ENCODE measurements at regions not wholly inside any gene's neighbourhood (a gene's known extent, or its start where the extent isn't known, plus 50 kb on each side); places are given as distances from the start of the nearest gene placed in this dataset.

DNA sequence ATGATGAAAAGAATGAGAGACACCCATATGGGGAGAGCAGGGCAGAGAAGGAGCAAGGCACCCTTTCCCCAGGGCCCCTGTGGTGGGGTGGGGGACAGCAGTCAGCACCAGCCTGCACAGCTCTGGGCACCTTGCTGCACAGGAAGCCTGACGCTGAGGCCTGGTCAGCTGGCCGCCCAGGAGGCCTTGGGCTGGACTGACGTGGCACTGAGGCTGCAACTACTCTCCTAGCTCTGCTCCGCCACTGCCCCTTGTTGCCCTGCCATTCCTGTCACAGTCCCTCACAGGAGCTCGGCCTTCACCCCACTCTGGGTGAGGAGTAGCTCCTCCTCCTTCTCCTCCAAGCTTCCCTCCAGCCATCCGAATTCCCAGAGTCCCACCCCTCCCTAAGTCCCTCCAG is 99.7 kb downstream of the CPN2 start:
- no peak overlapping the region for H3K27ac ChIP-seq
- DNase-seq, result no peak
- ATAC-seq, result no peak
- no peak overlapping the region for H3K4me3 ChIP-seq
- peaks cover 32% of the 10 kb centered on the region for H3K4me1 ChIP-seq
- no peaks in the 10 kb centered on the region for H3K27me3 ChIP-seq (ENCODE audit: low read depth)
- TF ChIP-seq, protein P1, sequence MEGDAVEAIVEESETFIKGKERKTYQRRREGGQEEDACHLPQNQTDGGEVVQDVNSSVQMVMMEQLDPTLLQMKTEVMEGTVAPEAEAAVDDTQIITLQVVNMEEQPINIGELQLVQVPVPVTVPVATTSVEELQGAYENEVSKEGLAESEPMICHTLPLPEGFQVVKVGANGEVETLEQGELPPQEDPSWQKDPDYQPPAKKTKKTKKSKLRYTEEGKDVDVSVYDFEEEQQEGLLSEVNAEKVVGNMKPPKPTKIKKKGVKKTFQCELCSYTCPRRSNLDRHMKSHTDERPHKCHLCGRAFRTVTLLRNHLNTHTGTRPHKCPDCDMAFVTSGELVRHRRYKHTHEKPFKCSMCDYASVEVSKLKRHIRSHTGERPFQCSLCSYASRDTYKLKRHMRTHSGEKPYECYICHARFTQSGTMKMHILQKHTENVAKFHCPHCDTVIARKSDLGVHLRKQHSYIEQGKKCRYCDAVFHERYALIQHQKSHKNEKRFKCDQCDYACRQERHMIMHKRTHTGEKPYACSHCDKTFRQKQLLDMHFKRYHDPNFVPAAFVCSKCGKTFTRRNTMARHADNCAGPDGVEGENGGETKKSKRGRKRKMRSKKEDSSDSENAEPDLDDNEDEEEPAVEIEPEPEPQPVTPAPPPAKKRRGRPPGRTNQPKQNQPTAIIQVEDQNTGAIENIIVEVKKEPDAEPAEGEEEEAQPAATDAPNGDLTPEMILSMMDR (IDR thresholded peaks at IDR 0.05), result no peak
- intact Hi-C loops (cut with DNase I), result no loop called here
- H3K36me3 ChIP-seq, result no peaks in the 10 kb centered on the region
- no peaks in the 10 kb centered on the region for H3K9me3 ChIP-seq

DNA sequence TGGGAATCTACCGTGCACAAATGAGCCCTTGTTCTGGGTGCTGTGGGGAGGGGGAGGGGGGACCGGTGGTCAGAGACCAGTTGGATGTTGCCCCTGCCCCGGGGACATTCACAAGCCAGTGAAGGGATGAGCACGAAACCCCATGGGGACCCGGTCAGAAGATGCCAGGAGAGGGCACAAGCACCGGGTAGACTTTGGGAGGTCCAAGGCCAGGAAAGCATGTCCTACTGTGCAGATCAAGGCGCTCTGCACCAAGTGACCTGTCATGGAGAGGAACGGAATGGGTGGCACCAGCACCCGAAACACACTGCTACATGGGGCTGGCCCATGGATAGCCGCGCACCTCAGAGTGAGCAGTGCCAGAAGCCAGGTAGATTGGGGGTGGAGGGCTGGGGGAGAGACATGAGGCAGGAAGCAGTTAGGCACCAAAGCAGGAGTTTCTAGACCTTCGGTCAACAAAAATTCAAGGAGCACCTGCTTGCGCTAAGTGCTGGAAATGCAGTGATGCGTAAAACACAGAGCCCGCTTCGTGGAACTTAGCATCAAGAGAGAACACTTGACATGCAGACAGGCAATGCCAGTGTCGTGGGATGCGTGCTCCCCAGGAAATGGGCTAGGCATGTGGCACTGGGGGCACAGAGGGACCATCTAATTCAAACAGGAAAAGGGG is 99.1 kb downstream of the CPN2 start:
- H3K36me3 ChIP-seq, result no peaks in the 10 kb centered on the region
- no peak overlapping the region for H3K27ac ChIP-seq
- H3K27me3 ChIP-seq (ENCODE audit: low read depth), result no peaks in the 10 kb centered on the region
- H3K4me1 ChIP-seq, result peaks cover 37% of the 10 kb centered on the region
- intact Hi-C loops (cut with DNase I), result no loop called here
- TF ChIP-seq, protein P1 (IDR thresholded peaks at IDR 0.05), result no peak
- no peak overlapping the region for H3K4me3 ChIP-seq
- H3K9me3 ChIP-seq, result no peaks in the 10 kb centered on the region
- DNase-seq (no peak), ATAC-seq (no peak)

DNA sequence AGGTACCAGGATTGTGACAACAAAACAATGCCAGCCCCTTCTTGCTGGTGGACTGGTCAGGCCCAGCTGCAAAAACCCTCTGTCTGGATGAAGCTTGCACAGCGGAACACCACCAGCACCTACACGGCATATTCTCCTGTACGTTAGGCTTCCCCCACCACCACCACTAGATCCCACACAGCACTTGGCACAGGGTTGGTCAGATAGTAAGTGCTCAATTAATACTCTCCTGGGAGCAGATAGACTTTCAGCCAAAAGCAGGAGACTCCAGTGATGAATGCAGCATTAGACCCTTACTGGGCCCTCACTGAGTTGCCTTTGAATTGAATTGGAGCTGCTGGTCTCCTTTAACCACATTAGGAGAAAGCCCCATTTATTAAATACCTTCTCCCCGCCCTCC is 97.9 kb downstream of the CPN2 start:
- H3K36me3 ChIP-seq, result no peaks in the 10 kb centered on the region
- H3K27ac ChIP-seq, result no peak overlapping the region
- peaks cover 4% of the 10 kb centered on the region for H3K9me3 ChIP-seq
- intact Hi-C loops (cut with DNase I), result no loop called here
- H3K27me3 ChIP-seq (ENCODE audit: low read depth), result no peaks in the 10 kb centered on the region
- no peak overlapping the region for H3K4me3 ChIP-seq
- no peak for DNase-seq
- peaks cover 37% of the 10 kb centered on the region for H3K4me1 ChIP-seq
- no peak for ATAC-seq
- TF ChIP-seq, protein P1 (IDR thresholded peaks at IDR 0.05), result no peak

DNA sequence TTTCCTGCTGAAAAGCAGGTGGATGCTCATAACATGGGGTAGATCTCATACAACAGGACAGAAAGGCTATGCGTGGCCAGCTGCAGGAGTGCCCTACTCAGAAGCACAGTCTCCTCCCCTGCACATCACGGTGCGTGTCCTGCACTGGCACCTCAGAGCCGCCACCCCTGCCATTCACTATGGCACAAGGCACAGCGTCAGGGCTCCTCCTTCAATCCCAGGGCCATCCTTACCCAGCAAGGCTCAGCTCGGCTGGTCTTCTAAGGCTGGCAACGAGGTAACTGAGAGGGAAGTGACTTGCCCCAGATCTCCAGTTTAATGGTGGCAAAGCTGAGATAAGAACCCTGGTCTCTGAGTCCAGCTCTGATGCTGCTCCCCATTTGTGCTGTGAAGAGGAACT is 97.1 kb downstream of the CPN2 start:
- H3K4me1 ChIP-seq, result peaks cover 37% of the 10 kb centered on the region
- TF ChIP-seq, protein P1 (IDR thresholded peaks at IDR 0.05), result no peak
- intact Hi-C loops (cut with DNase I), result no loop called here
- no peaks in the 10 kb centered on the region for H3K27me3 ChIP-seq (ENCODE audit: low read depth)
- ATAC-seq (no peak), DNase-seq (peak; percentile 25)
- H3K4me3 ChIP-seq, result no peak overlapping the region
- no peaks in the 10 kb centered on the region for H3K36me3 ChIP-seq
- H3K27ac ChIP-seq, result no peak overlapping the region
- H3K9me3 ChIP-seq, result peaks cover 6% of the 10 kb centered on the region

DNA sequence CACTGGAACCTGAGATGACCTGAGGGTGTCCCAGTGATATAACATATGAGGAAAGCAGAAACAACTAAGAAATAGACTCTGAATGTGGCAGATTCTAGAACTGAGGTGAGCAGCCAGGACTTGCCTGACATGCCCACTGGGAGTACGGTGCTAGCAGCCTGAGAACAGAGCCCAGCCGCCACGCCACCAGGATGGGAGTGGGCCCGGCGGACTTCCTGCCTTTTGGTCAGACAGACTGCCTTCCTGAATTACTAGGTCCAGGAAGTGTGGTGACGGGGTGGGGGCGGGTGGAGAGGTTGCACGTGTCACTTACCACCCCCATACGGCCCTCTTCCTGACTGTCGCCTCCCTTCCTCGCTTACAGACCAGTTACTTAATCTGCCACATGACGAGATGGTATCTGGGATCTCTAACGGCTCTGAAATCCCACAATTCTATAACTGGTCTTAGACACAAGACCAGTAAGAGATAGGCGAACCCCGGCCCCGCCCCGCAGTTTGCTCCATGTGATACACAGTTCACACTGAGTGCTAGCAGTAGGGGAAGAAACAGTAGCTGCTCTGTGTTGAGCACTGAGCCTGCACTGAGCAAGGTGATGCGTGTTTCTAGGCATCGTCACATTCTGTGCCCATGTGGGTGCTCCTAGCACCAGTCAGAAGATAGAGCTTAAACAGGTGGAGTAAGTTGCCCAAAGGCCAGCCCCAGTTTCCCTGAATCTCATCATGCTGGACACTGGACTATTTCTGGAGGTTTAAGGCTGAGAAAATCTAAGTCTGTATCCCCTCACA is 95.7 kb downstream of the CPN2 start:
- Histone ChIP-seq H3K27me3 (ENCODE audit: low read depth) (no peaks in the 10 kb centered on the region), H3K36me3 (no peaks in the 10 kb centered on the region), H3K4me1 (peaks cover 32% of the 10 kb centered on the region), H3K27ac (peak overlapping the region; percentile 62), H3K4me3 (no peak overlapping the region), H3K9me3 (peaks cover 6% of the 10 kb centered on the region)
- peak; percentile 93 for DNase-seq
- ATAC-seq, result peak; percentile 84 to 89
- intact Hi-C loops (cut with DNase I), result no loop called here
- TF ChIP-seq, protein P1 (IDR thresholded peaks at IDR 0.05), result no peak
